ENCODE measurements at regions not wholly inside any gene's neighbourhood (a gene's known extent, or its start where the extent isn't known, plus 50 kb on each side); places are given as distances from the start of the nearest gene placed in this dataset.

DNA sequence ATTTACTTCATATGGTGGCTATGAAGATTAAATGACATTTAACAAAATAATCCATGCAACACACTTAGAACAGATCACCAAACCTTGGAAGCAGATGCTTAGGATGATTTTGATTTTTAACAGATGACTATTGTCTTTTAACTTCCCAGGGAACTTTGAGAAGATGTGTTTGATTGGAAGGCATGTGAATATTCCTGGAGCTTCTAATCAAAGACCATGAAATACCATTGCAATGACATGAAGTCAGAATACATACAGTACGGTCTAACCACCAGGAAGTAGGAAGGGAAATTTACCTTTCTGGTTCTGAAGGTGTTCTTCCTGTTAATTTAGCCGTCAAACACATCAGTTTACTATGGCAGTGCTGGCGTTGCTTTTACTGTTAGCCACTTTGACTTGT lies 414.9 kb downstream of the TMEM114 start:
- Histone ChIP-seq H3K36me3 (ENCODE audit: control insufficient read depth, insufficient read depth, low read length) (no peaks in the 10 kb centered on the region), H3K27me3 (ENCODE audit: control insufficient read depth, insufficient read depth, low read length) (no peaks in the 10 kb centered on the region), H3K9ac (ENCODE audit: low read depth, low read length) (no peak overlapping the region), H3K4me3 (ENCODE audit: low read depth, low read length) (no peak overlapping the region), H3K9me3 (ENCODE audit: control insufficient read depth, insufficient read depth, low read length) (no peaks in the 10 kb centered on the region), H3K4me1 (ENCODE audit: control insufficient read depth, insufficient read depth, low read length) (peaks cover 11% of the 10 kb centered on the region), H3K27ac (ENCODE audit: low read depth, low read length) (no peak overlapping the region)

GRCh38 chr16:8173111-8173644 lies 417.1 kb downstream of the TMEM114 start:
- Histone ChIP-seq H3K4me3 (ENCODE audit: low read depth, low read length) (no peak overlapping the region), H3K27me3 (ENCODE audit: control insufficient read depth, insufficient read depth, low read length) (no peaks in the 10 kb centered on the region), H3K27ac (ENCODE audit: low read depth, low read length) (no peak overlapping the region)

GRCh38 chr16:8172551-8172950 lies 417.8 kb downstream of the TMEM114 start:
- Histone ChIP-seq H3K9me3 (ENCODE audit: control insufficient read depth, insufficient read depth, low read length) (no peaks in the 10 kb centered on the region), H3K27ac (ENCODE audit: low read depth, low read length) (no peak overlapping the region), H3K9ac (ENCODE audit: low read depth, low read length) (no peak overlapping the region), H3K36me3 (ENCODE audit: control insufficient read depth, insufficient read depth, low read length) (no peaks in the 10 kb centered on the region), H3K4me3 (ENCODE audit: low read depth, low read length) (no peak overlapping the region), H3K27me3 (ENCODE audit: control insufficient read depth, insufficient read depth, low read length) (no peaks in the 10 kb centered on the region), H3K4me1 (ENCODE audit: control insufficient read depth, insufficient read depth, low read length) (no peaks in the 10 kb centered on the region)

More at GRCh38 chr16:8173111-8173644, 417.1 kb downstream of the TMEM114 start:
- Histone ChIP-seq H3K9me3 (ENCODE audit: control insufficient read depth, insufficient read depth, low read length) (no peaks in the 10 kb centered on the region), H3K36me3 (ENCODE audit: control insufficient read depth, insufficient read depth, low read length) (no peaks in the 10 kb centered on the region), H3K4me1 (ENCODE audit: control insufficient read depth, insufficient read depth, low read length) (peaks cover 1% of the 10 kb centered on the region; the same call in 1 of the 2 replicates), H3K9ac (ENCODE audit: low read depth, low read length) (no peak overlapping the region)

GRCh38 chr16:8168016-8168415 lies 422.3 kb downstream of the TMEM114 start:
- no peaks in the 10 kb centered on the region for H3K9me3 ChIP-seq (ENCODE audit: control insufficient read depth, insufficient read depth, low read length)
- H3K36me3 ChIP-seq (ENCODE audit: control insufficient read depth, insufficient read depth, low read length): no peaks in the 10 kb centered on the region
- H3K4me3 ChIP-seq (ENCODE audit: low read depth, low read length): no peak overlapping the region
- no peak overlapping the region for H3K9ac ChIP-seq (ENCODE audit: low read depth, low read length)
- no peak overlapping the region for H3K27ac ChIP-seq (ENCODE audit: low read depth, low read length)
- no peaks in the 10 kb centered on the region for H3K4me1 ChIP-seq (ENCODE audit: control insufficient read depth, insufficient read depth, low read length)
- H3K27me3 ChIP-seq (ENCODE audit: control insufficient read depth, insufficient read depth, low read length): no peaks in the 10 kb centered on the region

DNA sequence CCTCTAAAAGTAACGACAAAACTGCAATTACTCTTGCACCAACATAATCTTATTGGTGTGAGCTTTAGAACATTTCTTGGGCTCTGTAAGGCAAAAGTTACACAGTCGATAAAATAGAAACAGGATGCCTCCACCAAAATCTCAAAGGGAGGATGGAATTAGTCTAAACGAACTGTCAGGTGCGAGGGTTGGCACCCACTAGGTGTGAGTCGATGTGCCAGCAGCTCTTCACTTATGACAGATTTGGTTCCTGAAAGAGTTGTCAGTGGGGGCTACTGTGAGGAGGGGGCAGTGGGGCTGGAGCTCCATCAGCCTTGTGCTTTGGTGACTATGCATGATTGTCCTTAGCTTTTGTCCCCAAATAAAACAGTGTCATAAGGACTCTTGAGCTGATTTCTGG lies 422.9 kb downstream of the TMEM114 start:
- Histone ChIP-seq H3K4me3 (ENCODE audit: low read depth, low read length) (no peak overlapping the region), H3K9ac (ENCODE audit: low read depth, low read length) (no peak overlapping the region), H3K9me3 (ENCODE audit: control insufficient read depth, insufficient read depth, low read length) (no peaks in the 10 kb centered on the region), H3K4me1 (ENCODE audit: control insufficient read depth, insufficient read depth, low read length) (no peaks in the 10 kb centered on the region), H3K27ac (ENCODE audit: low read depth, low read length) (no peak overlapping the region), H3K27me3 (ENCODE audit: control insufficient read depth, insufficient read depth, low read length) (no peaks in the 10 kb centered on the region), H3K36me3 (ENCODE audit: control insufficient read depth, insufficient read depth, low read length) (no peaks in the 10 kb centered on the region)

- Histone ChIP-seq H3K4me3 (ENCODE audit: low read depth, low read length) (no peak overlapping the region), H3K27me3 (ENCODE audit: control insufficient read depth, insufficient read depth, low read length) (no peaks in the 10 kb centered on the region), H3K9me3 (ENCODE audit: control insufficient read depth, insufficient read depth, low read length) (0 out of 2 replicates have a peak, but pooled peaks cover 2% of the 10 kb centered on the region), H3K4me1 (ENCODE audit: control insufficient read depth, insufficient read depth, low read length) (no peaks in the 10 kb centered on the region), H3K27ac (ENCODE audit: low read depth, low read length) (no peak overlapping the region), H3K36me3 (ENCODE audit: control insufficient read depth, insufficient read depth, low read length) (no peaks in the 10 kb centered on the region), H3K9ac (ENCODE audit: low read depth, low read length) (no peak overlapping the region)
These were observed 432.3 kb downstream of the TMEM114 start for GRCh38 chr16:8158051-8158450.

- 0 out of 2 replicates have a peak, but pooled peaks cover 2% of the 10 kb centered on the region for H3K9me3 ChIP-seq (ENCODE audit: control insufficient read depth, insufficient read depth, low read length)
- H3K36me3 ChIP-seq (ENCODE audit: control insufficient read depth, insufficient read depth, low read length): no peaks in the 10 kb centered on the region
- no peak overlapping the region for H3K9ac ChIP-seq (ENCODE audit: low read depth, low read length)
- H3K4me1 ChIP-seq (ENCODE audit: control insufficient read depth, insufficient read depth, low read length): no peaks in the 10 kb centered on the region
- no peaks in the 10 kb centered on the region for H3K27me3 ChIP-seq (ENCODE audit: control insufficient read depth, insufficient read depth, low read length)
- no peak overlapping the region for H3K4me3 ChIP-seq (ENCODE audit: low read depth, low read length)
- no peak overlapping the region for H3K27ac ChIP-seq (ENCODE audit: low read depth, low read length)
These were observed 435.0 kb downstream of the TMEM114 start for GRCh38 chr16:8155275-8155674.

GRCh38 chr16:8146256-8147012 lies 443.9 kb downstream of the TMEM114 start:
- Histone ChIP-seq H3K27me3 (ENCODE audit: control insufficient read depth, insufficient read depth, low read length) (no peaks in the 10 kb centered on the region), H3K36me3 (ENCODE audit: control insufficient read depth, insufficient read depth, low read length) (no peaks in the 10 kb centered on the region), H3K4me3 (ENCODE audit: low read depth, low read length) (no peak overlapping the region), H3K4me1 (ENCODE audit: control insufficient read depth, insufficient read depth, low read length) (no peaks in the 10 kb centered on the region), H3K9ac (ENCODE audit: low read depth, low read length) (no peak overlapping the region), H3K27ac (ENCODE audit: low read depth, low read length) (no peak overlapping the region), H3K9me3 (ENCODE audit: control insufficient read depth, insufficient read depth, low read length) (no peaks in the 10 kb centered on the region)

- no peaks in the 10 kb centered on the region for H3K9me3 ChIP-seq (ENCODE audit: control insufficient read depth, insufficient read depth, low read length)
- H3K4me1 ChIP-seq (ENCODE audit: control insufficient read depth, insufficient read depth, low read length): peaks cover 6% of the 10 kb centered on the region
- H3K9ac ChIP-seq (ENCODE audit: low read depth, low read length): no peak overlapping the region
- H3K27ac ChIP-seq (ENCODE audit: low read depth, low read length): no peak overlapping the region
- H3K4me3 ChIP-seq (ENCODE audit: low read depth, low read length): no peak overlapping the region
- no peaks in the 10 kb centered on the region for H3K27me3 ChIP-seq (ENCODE audit: control insufficient read depth, insufficient read depth, low read length)
- H3K36me3 ChIP-seq (ENCODE audit: control insufficient read depth, insufficient read depth, low read length): no peaks in the 10 kb centered on the region
These were observed 451.6 kb downstream of the TMEM114 start for GRCh38 chr16:8138666-8139065.

DNA sequence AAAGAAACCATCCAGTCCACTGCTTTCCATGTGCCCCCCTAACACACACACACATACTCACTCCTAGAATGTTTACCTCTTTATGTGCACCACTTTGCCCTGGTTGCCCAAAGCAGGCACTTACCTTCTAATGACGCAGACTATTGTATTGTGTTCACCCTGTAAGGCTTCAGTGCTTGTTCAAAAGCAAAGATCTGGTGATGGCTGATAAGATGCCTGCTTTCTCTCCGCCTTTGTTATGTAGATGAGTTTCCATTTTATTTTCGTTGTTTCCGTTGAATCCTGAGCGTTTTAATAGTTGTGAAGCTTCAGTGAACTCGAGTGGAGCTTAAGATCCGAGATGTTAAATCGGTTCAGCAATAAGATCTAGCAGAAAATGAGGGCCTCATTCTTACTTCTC lies 452.7 kb downstream of the TMEM114 start:
- Histone ChIP-seq H3K27ac (ENCODE audit: low read depth, low read length) (no peak overlapping the region), H3K9me3 (ENCODE audit: control insufficient read depth, insufficient read depth, low read length) (no peaks in the 10 kb centered on the region), H3K4me1 (ENCODE audit: control insufficient read depth, insufficient read depth, low read length) (peaks cover 6% of the 10 kb centered on the region), H3K36me3 (ENCODE audit: control insufficient read depth, insufficient read depth, low read length) (no peaks in the 10 kb centered on the region), H3K9ac (ENCODE audit: low read depth, low read length) (no peak overlapping the region), H3K27me3 (ENCODE audit: control insufficient read depth, insufficient read depth, low read length) (no peaks in the 10 kb centered on the region), H3K4me3 (ENCODE audit: low read depth, low read length) (no peak overlapping the region)

DNA sequence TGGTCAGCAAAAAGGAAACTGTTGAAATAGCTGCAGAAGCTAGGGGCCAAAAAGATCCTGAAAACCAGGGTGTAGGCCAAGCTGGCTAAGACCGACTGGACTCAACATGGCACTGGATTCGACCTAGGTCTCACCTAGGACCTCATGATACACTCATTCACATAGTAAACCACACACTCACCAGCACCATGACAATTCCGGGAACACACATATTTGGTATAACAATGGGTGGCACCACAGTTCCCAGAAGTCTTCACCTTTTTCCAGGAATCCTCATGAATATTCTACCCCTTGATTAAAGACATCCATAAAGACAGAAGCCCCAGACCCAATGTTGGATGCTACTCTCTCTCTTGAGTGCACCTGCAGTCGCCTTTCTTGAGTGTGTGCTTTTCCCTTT lies 460.1 kb downstream of the TMEM114 start:
- Histone ChIP-seq H3K27me3 (ENCODE audit: control insufficient read depth, insufficient read depth, low read length) (no peaks in the 10 kb centered on the region), H3K4me3 (ENCODE audit: low read depth, low read length) (no peak overlapping the region), H3K27ac (ENCODE audit: low read depth, low read length) (no peak overlapping the region), H3K9me3 (ENCODE audit: control insufficient read depth, insufficient read depth, low read length) (no peaks in the 10 kb centered on the region), H3K4me1 (ENCODE audit: control insufficient read depth, insufficient read depth, low read length) (no peaks in the 10 kb centered on the region), H3K36me3 (ENCODE audit: control insufficient read depth, insufficient read depth, low read length) (no peaks in the 10 kb centered on the region), H3K9ac (ENCODE audit: low read depth, low read length) (no peak overlapping the region)

Data from HUES48 (cell line).